ENCODE measurements at regions not wholly inside any gene's neighbourhood (a gene's known extent, or its start where the extent isn't known, plus 50 kb on each side); places are given as distances from the start of the nearest gene placed in this dataset.
"Not testable (repeated sequence)": the region's sequence is repeated elsewhere in the genome, so short reads cannot be mapped to it uniquely, and the experiment has no call there.

- no peak overlapping the region for H3K4me3 ChIP-seq (ENCODE audit: low read depth, low read length)
- TF ChIP-seq, protein P1, sequence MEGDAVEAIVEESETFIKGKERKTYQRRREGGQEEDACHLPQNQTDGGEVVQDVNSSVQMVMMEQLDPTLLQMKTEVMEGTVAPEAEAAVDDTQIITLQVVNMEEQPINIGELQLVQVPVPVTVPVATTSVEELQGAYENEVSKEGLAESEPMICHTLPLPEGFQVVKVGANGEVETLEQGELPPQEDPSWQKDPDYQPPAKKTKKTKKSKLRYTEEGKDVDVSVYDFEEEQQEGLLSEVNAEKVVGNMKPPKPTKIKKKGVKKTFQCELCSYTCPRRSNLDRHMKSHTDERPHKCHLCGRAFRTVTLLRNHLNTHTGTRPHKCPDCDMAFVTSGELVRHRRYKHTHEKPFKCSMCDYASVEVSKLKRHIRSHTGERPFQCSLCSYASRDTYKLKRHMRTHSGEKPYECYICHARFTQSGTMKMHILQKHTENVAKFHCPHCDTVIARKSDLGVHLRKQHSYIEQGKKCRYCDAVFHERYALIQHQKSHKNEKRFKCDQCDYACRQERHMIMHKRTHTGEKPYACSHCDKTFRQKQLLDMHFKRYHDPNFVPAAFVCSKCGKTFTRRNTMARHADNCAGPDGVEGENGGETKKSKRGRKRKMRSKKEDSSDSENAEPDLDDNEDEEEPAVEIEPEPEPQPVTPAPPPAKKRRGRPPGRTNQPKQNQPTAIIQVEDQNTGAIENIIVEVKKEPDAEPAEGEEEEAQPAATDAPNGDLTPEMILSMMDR (IDR thresholded peaks at IDR 0.05; ENCODE audit: low read depth, low read length): no peak
- TF ChIP-seq MYC (IDR thresholded peaks at IDR 0.05; ENCODE audit: low read depth, low read length): no peak
- TF ChIP-seq MAX (IDR thresholded peaks at IDR 0.05; ENCODE audit: low read depth, low read length): no peak
- no peak for TF ChIP-seq POLR2A (IDR thresholded peaks at IDR 0.05; ENCODE audit: extremely low read depth, insufficient read length)
- no peak for DNase-seq (ENCODE audit: low read depth)
These were observed 296.7 kb downstream of the ZNF326 start for GRCh38 chr1:90291431-90292216.

DNA sequence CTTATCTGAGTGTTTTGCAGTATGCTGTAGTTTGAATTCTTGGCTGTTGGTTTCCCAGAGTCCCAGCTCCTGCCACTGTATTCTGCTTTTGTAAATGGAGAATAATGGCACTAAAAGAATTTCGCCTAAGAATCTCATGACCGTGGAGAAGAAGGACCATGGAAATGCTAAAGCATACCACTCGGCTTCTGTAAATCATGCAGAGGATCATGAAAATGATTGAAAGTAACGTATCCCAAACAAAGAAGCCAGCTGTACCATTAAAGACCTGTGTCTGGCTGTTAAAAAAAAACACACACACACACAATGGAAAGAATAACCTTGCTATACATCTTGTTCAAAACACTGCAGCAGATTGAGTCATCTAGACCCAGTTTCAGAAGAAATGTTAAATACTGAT is 287.9 kb downstream of the ZNF326 start:
- no peak for DNase-seq (ENCODE audit: low read depth)
- TF ChIP-seq, protein P1 (IDR thresholded peaks at IDR 0.05; ENCODE audit: low read depth, low read length): no peak
- H3K4me3 ChIP-seq (ENCODE audit: low read depth, low read length): no peak overlapping the region

DNA sequence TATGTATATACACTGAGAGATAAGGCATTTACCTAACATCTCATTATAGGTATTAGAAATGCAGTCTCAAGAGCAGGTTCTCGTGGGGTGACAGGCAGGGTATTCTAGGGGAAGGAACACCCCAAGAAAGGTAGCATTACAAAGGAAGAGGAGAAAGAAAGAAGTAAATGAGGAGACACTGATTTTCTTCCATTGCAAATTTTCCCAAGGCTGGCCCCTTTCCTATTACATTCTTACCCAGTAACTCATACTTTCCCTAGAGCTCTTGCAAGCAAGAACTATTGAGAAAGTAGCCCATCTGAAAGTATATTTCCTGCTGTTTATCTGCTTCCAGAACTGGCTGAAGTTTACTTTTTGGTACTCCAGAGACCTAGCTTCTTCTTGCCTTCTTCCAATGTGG is 287.0 kb downstream of the ZNF326 start:
- H3K4me3 ChIP-seq (ENCODE audit: low read depth, low read length); DNase-seq (ENCODE audit: low read depth): not testable (repeated sequence)

DNA sequence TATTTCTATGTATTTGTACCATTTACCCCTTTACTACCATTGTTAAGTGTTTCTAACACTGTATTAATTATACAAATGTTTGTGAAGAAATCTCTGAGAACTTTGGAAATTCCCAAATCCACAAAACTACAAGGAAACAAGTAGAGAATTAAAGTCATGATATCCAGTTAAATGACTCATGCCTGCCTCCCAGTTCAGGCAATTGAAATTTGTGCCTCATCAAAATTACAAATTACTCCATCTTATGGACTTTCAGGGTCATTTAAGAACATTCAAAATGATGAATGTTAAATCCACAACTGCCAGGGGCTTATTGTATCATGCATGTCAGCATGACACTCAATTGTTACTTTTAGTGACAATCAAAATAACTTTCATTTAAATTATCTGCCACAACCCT is 282.4 kb downstream of the ZNF326 start:
- no peak for DNase-seq (ENCODE audit: low read depth)
- H3K4me3 ChIP-seq (ENCODE audit: low read depth, low read length): no peak overlapping the region
- TF ChIP-seq, protein P1 (IDR thresholded peaks at IDR 0.05; ENCODE audit: low read depth, low read length): no peak
- no peak for TF ChIP-seq POLR2A (IDR thresholded peaks at IDR 0.05; ENCODE audit: extremely low read depth, insufficient read length)
- TF ChIP-seq MYC (IDR thresholded peaks at IDR 0.05; ENCODE audit: low read depth, low read length): no peak
- TF ChIP-seq MAX (IDR thresholded peaks at IDR 0.05; ENCODE audit: low read depth, low read length): no peak

DNA sequence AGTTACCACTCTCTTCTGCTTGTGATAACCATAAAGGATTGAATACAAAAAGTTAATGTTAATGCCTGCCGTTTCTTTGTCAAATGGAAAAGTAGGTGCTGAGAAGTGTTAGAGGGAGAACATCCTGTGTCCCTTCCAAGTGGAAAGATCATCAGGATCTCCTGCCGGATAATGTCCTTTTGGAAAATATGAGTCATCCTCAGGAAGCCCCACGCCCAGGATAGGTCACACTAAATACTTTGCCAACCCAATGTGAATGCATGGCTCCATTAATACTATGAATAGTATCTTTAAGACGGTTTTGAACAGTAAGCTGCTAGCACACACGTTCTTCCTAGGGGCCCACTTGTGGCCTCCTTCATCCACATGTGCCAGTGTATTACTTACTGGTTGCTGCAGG is 279.5 kb downstream of the ZNF326 start:
- H3K4me3 ChIP-seq (ENCODE audit: low read depth, low read length): no peak overlapping the region
- DNase-seq (ENCODE audit: low read depth): no peak
- TF ChIP-seq, protein P1 (IDR thresholded peaks at IDR 0.05; ENCODE audit: low read depth, low read length): no peak
- TF ChIP-seq POLR2A (IDR thresholded peaks at IDR 0.05; ENCODE audit: extremely low read depth, insufficient read length): no peak
- TF ChIP-seq MYC (IDR thresholded peaks at IDR 0.05; ENCODE audit: low read depth, low read length): no peak
- TF ChIP-seq MAX (IDR thresholded peaks at IDR 0.05; ENCODE audit: low read depth, low read length): no peak

GRCh38 chr1:90273241-90273774 is 278.4 kb downstream of the ZNF326 start:
- H3K4me3 ChIP-seq (ENCODE audit: low read depth, low read length): no peak overlapping the region
- DNase-seq (ENCODE audit: low read depth): no peak
- TF ChIP-seq POLR2A (IDR thresholded peaks at IDR 0.05; ENCODE audit: extremely low read depth, insufficient read length) (no peak), MAX (IDR thresholded peaks at IDR 0.05; ENCODE audit: low read depth, low read length) (no peak), MYC (IDR thresholded peaks at IDR 0.05; ENCODE audit: low read depth, low read length) (no peak)
- TF ChIP-seq, protein P1 (IDR thresholded peaks at IDR 0.05; ENCODE audit: low read depth, low read length): no peak
